GM12878 (cell line): ENCODE measurements at regions not wholly inside any gene's neighbourhood (a gene's known extent, or its start where the extent isn't known, plus 50 kb on each side); places are given as distances from the start of the nearest gene placed in this dataset.

Experiments used
- CTCF ChIP-seq, 3 experiments: IDR thresholded peaks in 2 of 3; conservative IDR thresholded peaks in 1 of 3; 2 replicates each; pipeline ENCODE4 v1.5.1; 2011; ENCODE audit warnings: low read depth in 3 of 3, low read length in 3 of 3, mild to moderate bottlenecking in 3 of 3, control low read depth in 2 of 3, moderate library complexity in 2 of 3, inconsistent platforms in 1 of 3, mixed read lengths in 1 of 3; ENCODE audit not compliant: control insufficient read depth in 2 of 3, insufficient read depth in 1 of 3; ENCODE audit errors: extremely low read depth in 1 of 3
- MEF2A ChIP-seq: IDR thresholded peaks from 2 replicates; pipeline ENCODE4 v1.6.1; 2011; ENCODE audit warnings: low read depth, mild to moderate bottlenecking, low read length, moderate library complexity; ENCODE audit not compliant: insufficient read depth
- MTA3 ChIP-seq: IDR thresholded peaks from 2 replicates; pipeline ENCODE4 v1.6.1; 2012; ENCODE audit warnings: low read length, inconsistent platforms, borderline replicate concordance

GRCh38 chr6:62904687-62905086, 306.6 kb upstream of the FKBP1C start:
- TF ChIP-seq CTCF (IDR thresholded peaks at IDR 0.05 in 2 of 3, conservative IDR thresholded peaks at IDR 0.05 in 1 of 3; ENCODE audit: control insufficient read depth in 2 of 3, extremely low read depth in 1 of 3, insufficient read depth in 1 of 3, low read depth in 3 of 3, low read length in 3 of 3) (no peak), MEF2A (no peak), MTA3 (no peak)
